ENCODE measurements at regions not wholly inside any gene's neighbourhood (a gene's known extent, or its start where the extent isn't known, plus 50 kb on each side); places are given as distances from the start of the nearest gene placed in this dataset.

- DNase-seq: no peak
Measured at GRCh38 chr12:60935981-60936761, 1324.0 kb upstream of the USP15 start.

GRCh38 chr12:60947533-60947932 lies 1312.7 kb upstream of the USP15 start:
- DNase-seq: peak; percentile 37

- DNase-seq: no peak
Measured at GRCh38 chr12:60967128-60967527, 1293.1 kb upstream of the USP15 start.

GRCh38 chr12:60977966-60978365 lies 1282.2 kb upstream of the USP15 start:
- DNase-seq: no peak

- no peak for DNase-seq
Measured at GRCh38 chr12:60980558-60980957, 1279.6 kb upstream of the USP15 start.

GRCh38 chr12:60981473-60981872 lies 1278.7 kb upstream of the USP15 start:
- DNase-seq: no peak

- DNase-seq: no peak
Measured at GRCh38 chr12:60992087-60992486, 1268.1 kb upstream of the USP15 start.

- no peak for DNase-seq
Measured at GRCh38 chr12:60995256-60995825, 1264.9 kb upstream of the USP15 start.

- DNase-seq: no peak
Measured at GRCh38 chr12:60997869-60998378, 1262.3 kb upstream of the USP15 start.

GRCh38 chr12:61009192-61009591 lies 1251.0 kb upstream of the USP15 start:
- DNase-seq: no peak

GRCh38 chr12:61011767-61012423 lies 1248.3 kb upstream of the USP15 start:
- DNase-seq: no peak

GRCh38 chr12:61018571-61018970 lies 1241.6 kb upstream of the USP15 start:
- DNase-seq: no peak

- no peak for DNase-seq
Measured at GRCh38 chr12:61023231-61023630, 1237.0 kb upstream of the USP15 start.

- no peak for DNase-seq
Measured at GRCh38 chr12:61029516-61029915, 1230.7 kb upstream of the USP15 start.

- no peak for DNase-seq
Measured at GRCh38 chr12:61037792-61038191, 1222.4 kb upstream of the USP15 start.

GRCh38 chr12:61043838-61044237 lies 1216.4 kb upstream of the USP15 start:
- no peak for DNase-seq

GRCh38 chr12:61044766-61045165 lies 1215.4 kb upstream of the USP15 start:
- DNase-seq: no peak

- no peak for DNase-seq
Measured at GRCh38 chr12:61070640-61071414, 1189.4 kb upstream of the USP15 start.

- DNase-seq: no peak
Measured at GRCh38 chr12:61072717-61073116, 1187.5 kb upstream of the USP15 start.

GRCh38 chr12:61095111-61095510 lies 1165.1 kb upstream of the USP15 start:
- no peak for DNase-seq

GRCh38 chr12:61098031-61098580 lies 1162.1 kb upstream of the USP15 start:
- no peak for DNase-seq

- no peak for DNase-seq
Measured at GRCh38 chr12:61107118-61107517, 1153.1 kb upstream of the USP15 start.

- no peak for DNase-seq
Measured at GRCh38 chr12:61111218-61111617, 1149.0 kb upstream of the USP15 start.

All from NCI-H510A treated with DMSO at 0.1 percent for 48 hours (cell line).